Urinary bladder (tissue), 3 donors: ENCODE measurements at regions not wholly inside any gene's neighbourhood (a gene's known extent, or its start where the extent isn't known, plus 50 kb on each side); places are given as distances from the start of the nearest gene placed in this dataset.

ENCODE experiments used
- DNase-seq: peaks from one replicate; pipeline ENCODE4 v3.0.0-alpha.2; 2015; ENCODE audit errors: extremely low spot score
- H3K27ac ChIP-seq: one replicate; pipeline ENCODE4 v1.5.1; 2013; ENCODE audit warnings: low read depth, mild to moderate bottlenecking, moderate library complexity
- H3K36me3 ChIP-seq: one replicate; pipeline ENCODE4 v1.6.1; 2013; ENCODE audit warnings: mild to moderate bottlenecking, moderate library complexity; ENCODE audit not compliant: insufficient read depth
- H3K4me1 ChIP-seq: one replicate; pipeline ENCODE4 v1.6.1; 2013; ENCODE audit warnings: mild to moderate bottlenecking, moderate library complexity; ENCODE audit not compliant: insufficient read depth
- H3K4me3 ChIP-seq: one replicate; pipeline ENCODE4 v1.5.1; 2013; ENCODE audit warnings: low read depth, low read length
- WGBS: extraction: QIAGEN DNeasy Blood & Tissue Kit; methylation state at CpG from one replicate; pipeline ENCODE4 v1.1.7; 2013; 5-methylcytosine and 5-hydroxymethylcytosine counted together
- donor health status: healthy with polysubstance abuse.
- donor health status: healthy.

- Histone ChIP-seq H3K4me3 (no peak overlapping the region), H3K27ac (no peak overlapping the region), H3K36me3 (no peaks in the 10 kb centered on the region), H3K4me1 (no peaks in the 10 kb centered on the region)
- no peak for DNase-seq
- WGBS: 85% methylated on average over 7 of the region's 7 CpGs
Observed at GRCh38 chr13:105965910-105966309, 569.6 kb downstream of the EFNB2 start.

DNA sequence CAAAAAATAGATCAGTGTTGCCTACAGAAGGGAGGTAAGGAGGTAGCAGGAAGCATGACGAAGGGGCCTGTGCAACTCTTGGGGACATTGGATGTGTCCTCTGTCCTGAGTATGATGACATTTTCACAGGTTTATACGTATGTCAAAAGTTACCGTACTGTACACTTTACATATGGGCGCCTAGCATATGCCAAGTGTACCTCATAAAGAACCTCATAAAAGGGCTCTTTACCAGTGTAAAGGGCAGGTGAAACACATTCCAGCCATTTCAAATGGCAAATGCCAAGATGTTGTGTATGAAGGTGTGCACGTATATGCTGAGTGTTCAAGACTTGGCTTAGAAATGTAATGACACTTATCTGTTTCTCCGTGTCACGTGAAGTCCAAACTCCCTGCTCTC is 573.4 kb downstream of the EFNB2 start:
- 94% methylated on average over 7 of the region's 7 CpGs for WGBS
- no peak for DNase-seq

GRCh38 chr13:105961438-105961837 is 574.0 kb downstream of the EFNB2 start:
- 80% methylated on average over 5 of the region's 5 CpGs for WGBS
- DNase-seq: no peak
- Histone ChIP-seq H3K4me1 (no peaks in the 10 kb centered on the region), H3K4me3 (no peak overlapping the region), H3K27ac (no peak overlapping the region), H3K36me3 (no peaks in the 10 kb centered on the region)

More for the DNA sequence above, 573.4 kb downstream of the EFNB2 start:
- Histone ChIP-seq H3K36me3 (no peaks in the 10 kb centered on the region), H3K4me3 (no peak overlapping the region), H3K27ac (no peak overlapping the region), H3K4me1 (no peaks in the 10 kb centered on the region)

DNA sequence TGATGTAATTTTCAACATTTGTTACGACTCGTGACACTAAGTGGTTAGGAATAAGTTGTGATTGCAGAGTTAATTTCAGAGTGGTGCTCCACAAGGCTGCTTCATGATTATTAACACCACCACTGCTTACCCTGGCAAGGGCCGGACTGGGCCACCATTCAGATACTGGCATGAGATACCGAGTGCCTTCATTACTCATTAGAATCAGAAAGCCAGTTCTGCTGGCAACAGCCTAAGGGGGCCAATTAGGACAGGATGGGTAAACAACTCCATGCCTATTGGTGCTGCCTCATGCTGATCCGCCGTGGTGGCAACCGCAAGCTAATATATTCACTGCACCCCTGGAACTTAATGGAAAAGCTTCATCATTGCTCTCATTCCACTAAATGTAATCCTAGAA is 575.1 kb downstream of the EFNB2 start:
- H3K4me3 ChIP-seq: no peak overlapping the region
- H3K27ac ChIP-seq: no peak overlapping the region
- H3K36me3 ChIP-seq: no peaks in the 10 kb centered on the region
- no peak for DNase-seq
- WGBS: 96% methylated on average over 7 of the region's 7 CpGs
- no peaks in the 10 kb centered on the region for H3K4me1 ChIP-seq

DNA sequence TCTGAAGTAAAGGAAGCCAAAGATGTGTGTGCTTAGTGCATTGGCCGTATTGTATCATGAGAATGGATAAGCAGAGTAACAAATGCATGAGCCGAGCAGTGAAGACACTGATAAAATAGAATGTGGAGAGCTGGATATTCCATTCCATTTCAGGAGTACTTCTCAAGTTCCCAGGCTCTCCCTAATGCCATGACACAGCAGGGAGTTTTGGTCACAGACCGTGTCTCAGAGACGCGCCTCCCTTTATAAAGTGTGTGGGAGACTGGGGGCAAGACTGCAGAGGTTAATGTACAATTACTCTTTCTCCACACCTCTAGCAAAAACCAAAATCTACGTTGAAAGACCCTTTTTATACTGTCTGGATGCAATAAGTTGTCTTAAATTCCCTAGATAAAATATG is 575.6 kb downstream of the EFNB2 start:
- Histone ChIP-seq H3K27ac (no peak overlapping the region), H3K36me3 (no peaks in the 10 kb centered on the region), H3K4me1 (no peaks in the 10 kb centered on the region), H3K4me3 (no peak overlapping the region)
- no peak for DNase-seq
- WGBS: 96% methylated on average over 6 of the region's 6 CpGs

- H3K4me3 ChIP-seq: no peak overlapping the region
- no peak overlapping the region for H3K27ac ChIP-seq
- no peaks in the 10 kb centered on the region for H3K36me3 ChIP-seq
- DNase-seq: no peak
- H3K4me1 ChIP-seq: no peaks in the 10 kb centered on the region
- 64% methylated on average over 7 of the region's 7 CpGs for WGBS
Observed at GRCh38 chr13:105957769-105958438, 577.6 kb downstream of the EFNB2 start.

- DNase-seq: no peak
Observed at GRCh38 chr13:105956921-105957320, 578.5 kb downstream of the EFNB2 start.

DNA sequence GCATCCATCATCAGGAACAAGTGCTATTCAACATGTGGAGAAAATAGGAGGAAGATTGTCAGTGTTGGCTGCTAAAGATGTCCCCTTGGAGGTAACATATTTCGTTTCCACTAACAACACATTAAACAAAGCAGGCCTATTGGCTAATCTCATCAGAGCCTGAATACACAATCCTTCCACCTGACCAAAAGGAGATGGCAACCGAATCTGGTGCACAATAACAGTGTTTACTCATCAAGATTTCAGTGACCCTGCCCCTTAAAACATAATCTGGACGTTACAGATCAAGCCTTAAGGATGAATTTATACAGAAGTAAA is 582.5 kb downstream of the EFNB2 start:
- H3K4me1 ChIP-seq: no peaks in the 10 kb centered on the region
- no peak for DNase-seq
- no peak overlapping the region for H3K4me3 ChIP-seq
- H3K27ac ChIP-seq: no peak overlapping the region
- H3K36me3 ChIP-seq: no peaks in the 10 kb centered on the region
- WGBS: 79% methylated on average over 3 of the region's 3 CpGs

More at GRCh38 chr13:105956921-105957320, 578.5 kb downstream of the EFNB2 start:
- H3K36me3 ChIP-seq: no peaks in the 10 kb centered on the region
- H3K4me3 ChIP-seq: no peak overlapping the region
- 50% methylated on average over 6 of the region's 6 CpGs for WGBS
- H3K27ac ChIP-seq: no peak overlapping the region
- H3K4me1 ChIP-seq: no peaks in the 10 kb centered on the region

- no peak for DNase-seq
- Histone ChIP-seq H3K36me3 (no peaks in the 10 kb centered on the region), H3K4me3 (no peak overlapping the region), H3K27ac (no peak overlapping the region), H3K4me1 (no peaks in the 10 kb centered on the region)
- 97% methylated on average over 1 of the region's 1 CpG for WGBS
Observed at GRCh38 chr13:105952233-105952972, 583.1 kb downstream of the EFNB2 start.

GRCh38 chr13:105948143-105948542 is 587.3 kb downstream of the EFNB2 start:
- WGBS: 78% methylated on average over 3 of the region's 3 CpGs
- H3K36me3 ChIP-seq: no peaks in the 10 kb centered on the region
- H3K27ac ChIP-seq: no peak overlapping the region
- H3K4me1 ChIP-seq: no peaks in the 10 kb centered on the region
- H3K4me3 ChIP-seq: no peak overlapping the region
- no peak for DNase-seq

DNA sequence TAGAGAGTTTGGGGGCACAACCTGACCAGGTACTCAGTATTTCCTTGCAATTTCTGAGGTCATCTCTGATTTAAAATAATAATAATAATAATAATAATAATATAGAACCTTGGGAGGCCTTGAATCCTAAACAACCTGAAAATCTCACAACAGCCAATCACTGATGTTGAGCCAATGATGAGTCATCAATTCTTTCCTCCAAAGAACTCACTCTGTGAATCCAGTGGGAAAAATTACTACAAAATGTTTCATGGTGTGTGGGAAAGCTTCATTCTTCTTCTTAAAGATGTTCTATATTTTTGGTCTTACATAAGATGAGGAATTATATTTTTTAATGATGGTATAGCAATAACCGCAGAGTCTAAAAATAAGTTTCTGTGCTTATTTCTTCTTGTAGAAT is 594.6 kb downstream of the EFNB2 start:
- H3K4me3 ChIP-seq: no peak overlapping the region
- WGBS: 97% methylated on average over 1 of the region's 1 CpG
- H3K4me1 ChIP-seq: peaks cover 3% of the 10 kb centered on the region
- H3K27ac ChIP-seq: no peak overlapping the region
- no peaks in the 10 kb centered on the region for H3K36me3 ChIP-seq
- DNase-seq: no peak

- Histone ChIP-seq H3K4me3 (no peak overlapping the region), H3K27ac (no peak overlapping the region), H3K36me3 (no peaks in the 10 kb centered on the region), H3K4me1 (peaks cover 3% of the 10 kb centered on the region)
- no peak for DNase-seq
- WGBS: 62% methylated on average over 4 of the region's 4 CpGs
Observed at GRCh38 chr13:105937451-105937850, 598.0 kb downstream of the EFNB2 start.

- WGBS: 85% methylated on average over 5 of the region's 5 CpGs
- no peak overlapping the region for H3K4me3 ChIP-seq
- no peak for DNase-seq
- no peaks in the 10 kb centered on the region for H3K36me3 ChIP-seq
- H3K4me1 ChIP-seq: peaks cover 3% of the 10 kb centered on the region
- no peak overlapping the region for H3K27ac ChIP-seq
Observed at GRCh38 chr13:105936816-105937215, 598.6 kb downstream of the EFNB2 start.

DNA sequence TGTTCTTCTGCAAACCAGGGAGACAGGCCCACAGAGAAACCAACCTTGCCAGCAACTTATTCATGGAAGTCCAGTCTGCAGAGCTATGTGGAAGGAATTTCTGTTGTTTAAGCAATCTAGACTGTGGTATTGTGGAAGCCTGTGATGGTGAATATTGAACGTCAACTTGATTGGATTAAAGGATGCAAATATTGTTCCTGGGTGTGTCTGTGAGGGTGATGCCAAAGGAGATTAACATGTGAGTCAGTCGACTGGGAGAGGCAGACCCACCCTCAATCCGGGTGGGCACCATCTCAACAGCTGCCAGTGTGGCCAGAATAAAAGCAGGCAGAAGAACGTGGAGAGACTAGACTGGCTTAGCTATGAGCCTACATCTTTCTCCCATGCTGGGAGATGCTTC is 606.0 kb downstream of the EFNB2 start:
- no peak for DNase-seq
- H3K27ac ChIP-seq: no peak overlapping the region
- H3K36me3 ChIP-seq: no peaks in the 10 kb centered on the region
- WGBS: 79% methylated on average over 4 of the region's 4 CpGs
- no peaks in the 10 kb centered on the region for H3K4me1 ChIP-seq
- no peak overlapping the region for H3K4me3 ChIP-seq
